ENCODE measurements at regions not wholly inside any gene's neighbourhood (a gene's known extent, or its start where the extent isn't known, plus 50 kb on each side); places are given as distances from the start of the nearest gene placed in this dataset.

- intact Hi-C loops (cut with DNase I), result loop anchor here (5.0 kb wide), 1 partner anchor 376 kb away; no protein-coding TSS in a partner anchor
- H3K4me1 ChIP-seq, result peaks cover 13% of the 10 kb centered on the region
- no peaks in the 10 kb centered on the region for H3K27me3 ChIP-seq
- H3K4me3 ChIP-seq, result no peak overlapping the region
- H3K36me3 ChIP-seq (replicated peaks in 1 of 2; ENCODE audit: insufficient read depth in 1 of 2, low read depth in 2 of 2), result peaks cover 0 to 4% of the 10 kb centered on the region in 2 donors
- TF ChIP-seq, protein P1, sequence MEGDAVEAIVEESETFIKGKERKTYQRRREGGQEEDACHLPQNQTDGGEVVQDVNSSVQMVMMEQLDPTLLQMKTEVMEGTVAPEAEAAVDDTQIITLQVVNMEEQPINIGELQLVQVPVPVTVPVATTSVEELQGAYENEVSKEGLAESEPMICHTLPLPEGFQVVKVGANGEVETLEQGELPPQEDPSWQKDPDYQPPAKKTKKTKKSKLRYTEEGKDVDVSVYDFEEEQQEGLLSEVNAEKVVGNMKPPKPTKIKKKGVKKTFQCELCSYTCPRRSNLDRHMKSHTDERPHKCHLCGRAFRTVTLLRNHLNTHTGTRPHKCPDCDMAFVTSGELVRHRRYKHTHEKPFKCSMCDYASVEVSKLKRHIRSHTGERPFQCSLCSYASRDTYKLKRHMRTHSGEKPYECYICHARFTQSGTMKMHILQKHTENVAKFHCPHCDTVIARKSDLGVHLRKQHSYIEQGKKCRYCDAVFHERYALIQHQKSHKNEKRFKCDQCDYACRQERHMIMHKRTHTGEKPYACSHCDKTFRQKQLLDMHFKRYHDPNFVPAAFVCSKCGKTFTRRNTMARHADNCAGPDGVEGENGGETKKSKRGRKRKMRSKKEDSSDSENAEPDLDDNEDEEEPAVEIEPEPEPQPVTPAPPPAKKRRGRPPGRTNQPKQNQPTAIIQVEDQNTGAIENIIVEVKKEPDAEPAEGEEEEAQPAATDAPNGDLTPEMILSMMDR (IDR thresholded peaks at IDR 0.05), result no peak
- TF ChIP-seq POLR2A (IDR thresholded peaks at IDR 0.05), result no peak
- peak overlapping the region in 1 of 4 donors; percentile 29 for H3K27ac ChIP-seq
- DNase-seq (no peak), ATAC-seq (no peak)
- no peaks in the 10 kb centered on the region for H3K9me3 ChIP-seq
These were observed 192.7 kb downstream of the UTRN start for GRCh38 chr6:144477856-144478255.

DNA sequence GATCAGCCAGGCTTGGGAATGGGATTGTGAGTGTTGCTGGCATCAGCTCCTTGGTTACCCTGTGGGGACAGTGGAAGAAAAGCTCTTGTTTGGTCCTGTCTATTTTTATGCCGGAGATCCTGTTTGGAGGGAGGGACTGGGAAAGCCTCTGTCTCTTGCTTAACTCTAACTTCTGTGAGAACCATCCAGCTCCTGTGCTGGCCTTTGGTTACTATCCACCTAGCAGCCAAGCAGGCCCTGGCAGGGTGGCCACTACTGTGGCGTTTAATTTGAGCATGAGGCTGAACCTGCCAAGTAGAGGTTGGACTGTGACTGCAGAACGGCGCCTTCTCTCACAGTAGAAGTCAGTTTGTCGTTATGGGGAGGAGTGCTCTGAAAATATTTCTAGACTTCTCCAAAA lies 193.3 kb downstream of the UTRN start:
- Histone ChIP-seq H3K4me3 (no peak overlapping the region), H3K27me3 (no peaks in the 10 kb centered on the region), H3K27ac (peak overlapping the region in 2 of 4 donors; percentile 29 to 49), H3K4me1 (peaks cover 13% of the 10 kb centered on the region), H3K36me3 (replicated peaks in 1 of 2; ENCODE audit: insufficient read depth in 1 of 2, low read depth in 2 of 2) (peaks cover 0 to 4% of the 10 kb centered on the region in 2 donors), H3K9me3 (no peaks in the 10 kb centered on the region)
- DNase-seq (peak in 3 of 4 donors; percentile 16 to 51 (median 17)), ATAC-seq (peak; percentile 39)
- WGBS, 2 donors, result 40 to 50% methylated on average over 5 of the region's 5 CpGs
- intact Hi-C loops (cut with DNase I), result loop anchor here (5.0 kb wide), 1 partner anchor 376 kb away; no protein-coding TSS in a partner anchor
- TF ChIP-seq, protein P1 (IDR thresholded peaks at IDR 0.05), result no peak
- TF ChIP-seq POLR2A (IDR thresholded peaks at IDR 0.05), result no peak

- 83 to 86% methylated on average over 1 of the region's 1 CpG for WGBS, 2 donors
- Histone ChIP-seq H3K9me3 (no peaks in the 10 kb centered on the region), H3K27me3 (no peaks in the 10 kb centered on the region), H3K36me3 (replicated peaks in 1 of 2; ENCODE audit: insufficient read depth in 1 of 2, low read depth in 2 of 2) (peaks cover 0 to 4% of the 10 kb centered on the region in 2 donors), H3K27ac (peak overlapping the region in 2 of 4 donors; percentile 24 to 52), H3K4me1 (peaks cover 13% of the 10 kb centered on the region), H3K4me3 (no peak overlapping the region)
- no peak for ATAC-seq
- intact Hi-C loops (cut with DNase I), result loop anchor here (5.0 kb wide), 1 partner anchor 378 kb away; no protein-coding TSS in a partner anchor
- no peak for TF ChIP-seq POLR2A (IDR thresholded peaks at IDR 0.05)
- no peak for DNase-seq
These were observed 194.9 kb downstream of the UTRN start for GRCh38 chr6:144479991-144480390.

- DNase-seq (no peak), ATAC-seq (peak; percentile 57)
- peak overlapping the region in 2 of 4 donors; percentile 24 to 52 for H3K27ac ChIP-seq
- peaks cover 13% of the 10 kb centered on the region for H3K4me1 ChIP-seq
- H3K9me3 ChIP-seq, result no peaks in the 10 kb centered on the region
- intact Hi-C loops (cut with DNase I), result no loop called here
- peaks cover 0 to 7% of the 10 kb centered on the region in 2 donors for H3K36me3 ChIP-seq (replicated peaks in 1 of 2; ENCODE audit: insufficient read depth in 1 of 2, low read depth in 2 of 2)
- H3K4me3 ChIP-seq, result no peak overlapping the region
- no peaks in the 10 kb centered on the region for H3K27me3 ChIP-seq
- no peak for TF ChIP-seq POLR2A (IDR thresholded peaks at IDR 0.05)
- TF ChIP-seq, protein P1 (IDR thresholded peaks at IDR 0.05), result no peak
- WGBS, 2 donors, result 35 to 41% methylated on average over 5 of the region's 5 CpGs
These were observed 195.3 kb downstream of the UTRN start for GRCh38 chr6:144480473-144480872.

- peaks cover 0 to 12% of the 10 kb centered on the region in 2 donors for H3K36me3 ChIP-seq (replicated peaks in 1 of 2; ENCODE audit: insufficient read depth in 1 of 2, low read depth in 2 of 2)
- DNase-seq (no peak), ATAC-seq (no peak)
- H3K27me3 ChIP-seq, result no peaks in the 10 kb centered on the region
- H3K9me3 ChIP-seq, result no peaks in the 10 kb centered on the region
- intact Hi-C loops (cut with DNase I), result no loop called here
- H3K27ac ChIP-seq, result no peak overlapping the region
- no peak overlapping the region for H3K4me3 ChIP-seq
- WGBS, 2 donors, result 77% methylated on average over 6 of the region's 6 CpGs
- TF ChIP-seq POLR2A (IDR thresholded peaks at IDR 0.05), result no peak
- TF ChIP-seq, protein P1 (IDR thresholded peaks at IDR 0.05), result no peak
- peaks cover 13% of the 10 kb centered on the region for H3K4me1 ChIP-seq
These were observed 196.4 kb downstream of the UTRN start for GRCh38 chr6:144481527-144481926.
